Hematopoietic multipotent progenitor cell treated with erythropoietin and hydrocortisone succinate and interleukin-3 and kit ligand, for 4 days (in vitro differentiated cells): ENCODE measurements at regions not wholly inside any gene's neighbourhood (a gene's known extent, or its start where the extent isn't known, plus 50 kb on each side); places are given as distances from the start of the nearest gene placed in this dataset.

Source experiments
- DNase-seq: peaks from one replicate; pipeline ENCODE4 v3.0.0-alpha.2; 2015

DNA sequence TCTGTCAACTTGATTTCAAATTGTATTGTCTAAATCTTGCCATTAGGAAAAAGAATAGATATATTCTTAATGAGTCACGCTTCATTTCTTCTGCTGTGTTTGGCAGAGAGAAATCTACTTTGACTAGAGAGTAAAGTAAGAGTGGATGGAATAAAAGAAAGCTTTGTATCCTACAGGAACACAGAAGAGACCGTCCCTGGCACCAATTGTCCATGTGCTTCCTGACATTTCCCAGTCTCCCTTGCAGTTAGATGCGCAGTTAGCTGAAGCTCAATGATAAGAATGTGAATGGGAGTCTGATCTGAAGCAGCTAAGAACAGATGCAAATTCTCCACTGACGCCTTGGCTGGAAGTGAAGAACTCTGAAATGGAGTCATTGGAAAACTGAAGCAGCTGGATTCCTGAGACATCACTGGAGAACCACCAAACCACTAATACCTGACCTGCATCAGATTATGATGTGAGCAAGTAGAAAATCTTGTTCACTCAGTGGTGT lies 528.2 kb upstream of the MARCKS start:
- no peak for DNase-seq

DNA sequence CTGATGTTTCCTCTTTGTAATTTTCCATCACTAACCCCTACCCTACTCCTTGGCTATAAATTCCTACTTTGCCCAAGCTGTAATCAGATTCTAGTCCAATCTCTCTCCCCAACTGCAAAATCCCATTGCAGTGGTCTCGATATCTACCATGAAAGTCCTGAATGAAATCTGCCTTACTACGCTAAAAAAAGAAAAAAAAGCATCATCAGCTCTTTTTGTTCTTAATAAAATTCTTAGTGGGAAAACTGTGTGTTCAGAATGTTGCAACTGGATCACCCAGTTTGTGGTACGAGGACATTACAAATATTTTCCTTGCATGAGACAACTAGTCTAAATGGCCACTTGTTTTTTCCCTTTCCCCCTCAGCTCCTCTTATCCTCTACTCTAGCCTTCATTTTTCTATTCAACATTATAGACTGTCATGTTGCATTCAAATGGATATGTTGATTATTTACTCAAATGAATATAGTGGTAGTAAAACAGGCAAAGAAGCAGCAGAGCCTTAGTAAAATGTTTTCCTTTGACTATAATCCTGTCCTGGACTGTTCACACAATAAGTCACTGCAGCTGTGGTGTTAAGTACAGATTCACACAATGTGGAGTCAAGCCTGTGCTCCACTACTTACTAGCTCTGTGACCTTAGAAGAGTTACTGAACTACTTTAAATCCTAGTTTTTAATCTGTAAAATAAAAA lies 527.1 kb upstream of the MARCKS start:
- no peak for DNase-seq

DNA sequence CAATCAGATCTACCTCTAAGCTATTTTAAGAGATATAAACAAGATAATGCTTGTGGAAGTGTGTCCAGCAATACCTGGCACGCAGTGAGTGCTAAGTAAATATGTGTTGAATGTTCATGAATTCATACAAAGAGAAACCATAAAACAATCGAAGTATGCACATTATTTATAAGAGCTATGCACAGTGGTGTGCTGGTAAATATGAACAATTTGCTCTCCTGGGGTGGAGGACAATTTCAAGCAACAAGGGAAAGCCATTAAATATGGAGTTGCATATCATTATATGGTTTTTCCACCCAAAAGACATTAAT lies 526.6 kb upstream of the MARCKS start:
- DNase-seq = no peak

DNA sequence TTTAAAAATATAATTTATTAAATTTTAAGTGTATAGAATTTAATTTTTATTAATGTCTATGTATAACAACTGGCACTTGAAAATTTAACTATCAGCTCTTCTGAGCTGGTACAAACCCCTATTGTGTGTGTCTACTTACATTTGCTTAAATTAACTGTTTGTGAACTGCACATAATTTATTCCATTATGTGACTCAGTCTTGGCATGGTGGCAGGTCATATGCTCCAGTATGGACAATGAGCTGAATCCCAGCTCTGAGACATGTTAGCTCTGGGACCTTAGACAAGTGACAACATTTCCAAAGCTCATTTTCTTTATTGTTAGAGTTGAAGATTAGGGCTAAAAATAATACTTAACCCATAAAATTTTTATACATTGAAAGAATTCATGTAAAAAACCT lies 526.1 kb upstream of the MARCKS start:
- no peak for DNase-seq

DNA sequence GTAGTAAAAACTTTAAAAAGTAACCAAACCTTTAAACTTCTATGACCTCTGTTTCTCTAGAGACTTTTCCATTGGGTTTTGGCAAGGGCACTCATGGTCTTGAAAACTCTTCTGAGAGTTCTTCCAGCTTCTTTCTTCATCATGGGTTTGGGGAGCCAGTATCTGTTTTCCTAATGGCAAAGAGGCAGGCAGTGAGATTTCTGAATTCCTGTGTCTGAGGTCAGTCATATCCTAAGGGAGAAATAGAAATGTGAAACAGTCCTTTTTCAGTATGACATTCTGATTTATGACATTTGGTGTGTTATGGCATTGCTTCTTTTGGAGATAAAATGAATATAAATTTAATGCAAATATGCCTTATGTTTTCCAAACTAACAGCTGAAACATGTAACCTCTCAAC lies 518.5 kb upstream of the MARCKS start:
- DNase-seq = no peak

DNA sequence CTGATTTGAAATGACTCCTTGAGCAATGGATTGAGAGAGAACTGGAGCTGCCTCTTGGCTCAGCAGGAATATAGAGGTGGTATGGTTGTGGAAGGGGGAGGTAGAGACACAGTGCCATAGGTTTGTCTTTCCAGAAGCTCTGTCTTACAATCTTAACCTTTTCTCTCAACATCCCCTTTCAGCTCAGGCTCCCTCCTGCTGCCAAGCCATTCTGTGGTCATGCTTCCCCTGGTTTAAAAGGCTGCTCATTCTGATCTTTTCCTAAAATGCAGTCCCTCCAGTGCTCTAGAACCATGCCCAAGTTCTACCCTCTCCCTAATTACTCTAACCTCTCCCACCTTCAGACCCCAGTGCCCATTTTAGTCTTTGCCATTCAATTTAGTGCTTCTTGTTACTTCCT lies 517.9 kb upstream of the MARCKS start:
- DNase-seq = no peak

DNA sequence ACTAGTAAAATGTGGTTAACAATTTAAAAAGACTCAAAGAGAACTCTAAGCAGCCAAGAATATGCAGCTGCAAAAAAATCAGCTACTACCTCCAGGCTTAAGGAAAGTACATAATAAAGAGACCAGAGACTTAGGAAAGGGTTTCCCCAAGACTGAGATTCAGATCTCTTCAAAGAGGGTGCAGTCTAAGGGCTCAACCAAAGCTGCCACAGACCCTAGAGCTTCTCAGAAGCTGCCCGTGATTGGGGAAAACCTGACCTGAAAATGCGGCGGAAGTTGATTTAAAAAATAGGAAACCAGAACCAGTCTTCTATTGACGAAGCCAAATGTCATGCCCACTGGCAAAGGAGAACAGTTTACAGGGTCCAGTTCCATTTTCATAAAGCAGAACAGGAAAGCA lies 516.8 kb upstream of the MARCKS start:
- DNase-seq = no peak

DNA sequence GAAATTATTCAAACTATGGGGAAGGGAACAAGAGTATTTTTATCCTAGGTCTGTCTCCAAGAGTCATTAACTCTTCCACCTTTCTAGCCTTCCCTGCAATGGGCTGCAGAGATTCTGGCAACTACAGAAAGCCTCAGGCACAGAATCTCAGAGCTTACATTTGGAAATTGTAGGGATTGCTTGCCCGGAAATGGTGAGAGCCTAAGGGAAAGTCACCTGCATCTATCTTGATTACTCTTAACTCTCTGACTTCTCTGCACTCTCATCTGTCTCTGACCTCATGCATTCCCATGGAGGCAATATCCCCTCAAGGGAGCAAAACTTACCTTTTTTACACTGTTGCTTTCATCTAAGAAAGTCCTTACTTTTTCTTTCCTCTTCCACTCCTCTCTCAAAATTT lies 513.2 kb upstream of the MARCKS start:
- DNase-seq = no peak

DNA sequence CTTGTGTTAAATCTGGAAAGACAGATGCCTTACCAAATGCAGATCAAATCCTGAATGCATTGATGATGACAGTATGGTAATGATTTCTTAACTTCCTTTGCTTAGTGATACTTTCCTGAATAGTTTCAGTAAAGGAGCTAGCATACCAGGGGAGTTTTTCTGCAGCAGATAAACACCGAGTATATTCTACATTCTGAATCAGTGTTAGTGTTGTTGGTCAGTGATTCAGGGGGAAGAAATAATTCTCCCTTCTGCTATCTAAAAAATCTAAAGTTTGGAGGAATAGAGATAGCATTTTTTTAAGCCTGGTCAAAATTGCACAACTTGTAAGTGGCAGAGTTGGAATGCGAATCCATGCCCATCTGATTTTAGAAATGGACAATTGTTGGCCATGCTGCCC lies 512.2 kb upstream of the MARCKS start:
- no peak for DNase-seq

DNA sequence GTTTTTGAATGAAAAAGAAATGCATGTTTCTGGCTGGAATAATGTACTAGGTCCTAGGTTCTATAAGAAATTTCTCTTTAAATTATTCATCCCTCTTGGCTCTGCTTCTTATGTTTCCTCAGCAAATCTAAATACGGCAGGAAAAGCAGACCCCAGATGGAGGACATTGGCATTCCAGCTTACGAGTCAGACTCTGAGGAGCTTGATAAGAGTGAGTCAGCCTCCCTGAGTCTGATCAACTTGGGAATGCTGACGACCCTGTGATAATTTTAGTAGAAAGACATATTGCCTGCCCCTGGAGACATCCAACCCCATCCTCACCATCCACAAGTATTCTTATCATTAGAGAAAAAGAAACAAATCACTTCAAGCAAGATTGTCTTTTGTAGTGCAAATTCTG lies 509.7 kb upstream of the MARCKS start:
- no peak for DNase-seq

DNA sequence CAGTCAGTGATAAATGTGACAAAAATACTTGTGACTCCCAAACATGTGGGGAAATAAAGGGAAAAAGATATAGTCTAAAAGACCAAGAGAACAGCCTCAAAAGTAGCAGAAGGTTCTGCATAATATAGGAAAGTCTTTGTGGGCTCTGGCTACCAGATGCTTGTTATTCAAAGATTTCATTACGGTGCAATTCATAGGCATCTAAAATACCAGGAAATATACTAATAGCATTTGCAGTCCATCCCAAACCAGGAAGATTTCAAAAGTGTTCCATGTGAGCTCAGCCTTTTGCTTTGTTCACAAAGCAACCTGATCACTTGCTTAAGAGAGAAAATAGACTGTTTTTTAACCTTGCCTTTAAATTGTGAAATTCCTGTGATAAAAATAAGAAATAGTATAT lies 506.7 kb upstream of the MARCKS start:
- DNase-seq = no peak

DNA sequence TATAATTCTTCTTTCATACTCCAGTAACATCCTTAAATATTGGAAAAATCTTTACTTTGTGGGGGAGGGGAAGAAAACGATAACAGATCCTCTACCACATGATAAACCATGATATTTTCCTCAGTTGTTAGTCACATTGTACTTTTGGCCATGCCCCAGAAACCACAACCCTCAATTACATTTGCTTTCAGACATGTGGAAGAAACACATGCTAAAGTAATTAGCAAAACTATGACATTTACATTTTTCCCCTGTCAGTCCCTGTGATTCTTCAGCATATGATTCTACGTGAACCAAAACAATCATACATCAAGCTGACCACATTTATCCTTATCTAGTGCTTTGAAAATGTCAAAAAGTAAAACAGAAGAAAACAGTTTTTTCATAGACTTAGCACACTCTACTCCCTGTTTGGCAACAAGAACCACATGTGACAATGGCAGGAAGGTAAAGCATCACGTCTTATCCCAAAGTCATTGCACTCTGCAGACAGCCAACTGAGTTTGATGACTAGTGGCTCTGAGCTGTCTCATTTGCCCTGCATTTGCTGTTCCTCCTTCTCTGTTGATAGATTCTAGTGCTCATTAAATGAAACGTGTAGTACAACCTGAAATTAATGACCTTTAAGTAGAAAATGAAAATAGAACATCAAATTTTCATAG lies 505.8 kb upstream of the MARCKS start:
- peak; percentile 58 for DNase-seq

DNA sequence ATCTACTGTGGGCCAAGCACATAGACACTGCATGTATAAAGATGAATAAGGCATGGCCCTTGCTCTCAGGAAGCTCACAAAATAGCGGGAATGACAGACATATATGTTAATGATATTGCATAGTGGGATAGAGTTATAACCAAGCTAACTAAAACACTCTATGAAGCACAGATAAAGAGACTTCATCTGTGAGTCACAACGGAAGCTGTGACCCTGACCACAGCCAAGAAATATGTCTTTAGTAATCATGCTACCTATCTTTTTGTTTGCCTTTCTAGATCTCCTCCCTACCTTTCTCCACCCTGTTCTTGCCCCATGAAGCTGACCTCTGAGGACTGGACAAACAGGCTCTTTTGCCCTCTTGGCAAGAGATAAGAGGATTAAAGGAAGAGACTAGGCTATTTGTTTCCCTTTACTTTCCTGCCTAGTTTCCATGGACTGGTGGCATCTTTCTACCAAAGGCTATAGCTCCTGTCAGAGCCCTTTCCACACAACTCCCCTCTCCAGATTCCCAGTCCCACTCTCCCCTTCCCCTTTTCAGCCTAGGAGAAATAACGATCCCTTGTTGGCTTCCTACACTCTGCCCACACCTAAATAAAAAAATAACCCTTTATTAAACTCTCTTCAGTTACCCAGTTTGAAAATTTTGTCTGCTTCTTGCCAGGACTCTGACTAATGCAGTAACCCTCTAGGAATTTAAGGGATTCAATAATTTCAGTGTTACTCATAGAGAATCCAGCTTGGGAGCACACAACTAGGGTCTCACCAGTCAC lies 504.9 kb upstream of the MARCKS start:
- DNase-seq = peak; percentile 52

DNA sequence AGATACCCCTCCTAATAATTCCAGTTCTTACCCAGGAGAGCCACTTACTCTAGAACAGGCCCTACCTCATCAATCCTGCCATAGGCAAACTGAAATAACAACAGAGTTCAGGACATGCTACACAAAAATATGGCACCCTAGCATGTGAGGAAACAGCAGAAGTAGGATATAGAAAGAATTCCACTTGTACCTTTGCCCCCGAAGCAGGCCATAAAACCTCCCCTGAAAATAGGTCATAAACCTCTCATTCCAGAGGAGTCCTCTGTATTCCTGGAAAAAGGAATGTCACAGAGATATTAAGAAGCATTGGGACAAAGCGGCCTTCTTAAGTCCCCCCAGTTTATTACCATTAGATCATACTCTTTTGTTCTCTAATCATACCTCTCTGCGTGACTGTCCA lies 504.3 kb upstream of the MARCKS start:
- DNase-seq = no peak

DNA sequence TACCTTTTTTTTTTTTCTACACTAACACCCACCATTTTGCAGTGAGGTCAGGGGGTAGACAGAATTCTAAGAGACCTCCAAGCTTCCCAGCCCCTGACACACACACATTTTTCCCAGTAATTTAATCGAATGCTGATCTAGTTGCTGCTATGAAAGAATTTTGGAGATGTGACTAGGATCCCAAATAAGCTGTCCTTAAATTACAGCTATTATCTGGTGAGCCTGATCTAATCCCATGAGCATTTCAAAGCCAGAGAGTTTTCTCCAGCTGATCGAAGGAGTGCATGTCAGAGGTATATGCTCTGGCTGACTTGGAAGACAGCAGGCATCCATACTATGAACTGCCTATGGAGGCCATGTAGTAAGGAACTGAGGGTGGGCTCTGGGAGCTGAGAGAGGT lies 503.8 kb upstream of the MARCKS start:
- no peak for DNase-seq

DNA sequence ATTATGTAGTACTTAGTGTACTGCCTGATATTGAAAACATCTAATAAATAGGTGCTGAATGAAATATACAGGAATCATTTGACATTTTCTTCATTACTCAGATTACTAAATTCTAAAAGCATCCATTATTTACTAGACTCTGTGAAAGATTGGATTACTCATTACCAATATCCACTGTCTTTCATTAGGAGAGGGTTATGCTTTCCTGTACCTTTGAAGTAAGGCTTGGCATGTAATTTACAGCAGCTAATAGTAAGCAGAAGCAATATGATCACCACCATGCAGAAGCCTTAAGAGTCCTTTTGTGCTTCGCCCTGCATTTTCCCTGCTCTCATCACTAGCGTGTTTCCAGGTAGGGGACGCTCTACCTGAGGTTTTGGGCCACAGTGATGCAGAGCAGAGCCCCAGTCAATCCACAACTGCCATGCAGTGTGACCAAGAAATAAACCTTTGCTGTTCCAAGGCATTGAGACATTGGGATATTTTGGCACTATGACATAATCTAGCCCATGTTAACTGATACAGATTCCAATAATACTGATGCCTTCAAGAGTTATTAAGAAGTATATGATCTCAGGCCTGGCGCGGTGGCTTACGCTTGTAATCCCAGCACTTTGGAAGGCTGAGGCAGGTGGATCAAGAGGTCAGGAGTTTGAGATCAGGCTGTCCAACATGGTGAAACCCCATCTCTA lies 502.8 kb upstream of the MARCKS start:
- DNase-seq = no peak

DNA sequence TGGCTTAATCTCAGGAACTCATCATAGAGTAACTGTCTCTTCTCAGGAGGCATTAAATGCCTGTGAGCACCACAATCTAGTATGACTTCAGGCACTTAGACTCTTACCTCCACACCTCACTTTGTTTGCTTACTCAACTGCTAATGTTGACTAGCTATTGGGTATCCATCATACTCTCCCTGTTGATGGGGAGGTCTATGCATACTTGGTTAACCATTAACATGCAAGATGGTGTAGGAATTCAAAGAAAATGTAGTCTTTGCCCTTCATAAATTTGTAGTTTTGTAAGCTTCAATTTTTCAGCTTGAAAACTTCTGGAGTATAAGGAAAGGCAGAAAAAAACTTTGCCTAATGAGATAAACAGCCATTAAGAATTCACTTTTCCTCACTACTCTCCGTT lies 501.0 kb upstream of the MARCKS start:
- DNase-seq = no peak

DNA sequence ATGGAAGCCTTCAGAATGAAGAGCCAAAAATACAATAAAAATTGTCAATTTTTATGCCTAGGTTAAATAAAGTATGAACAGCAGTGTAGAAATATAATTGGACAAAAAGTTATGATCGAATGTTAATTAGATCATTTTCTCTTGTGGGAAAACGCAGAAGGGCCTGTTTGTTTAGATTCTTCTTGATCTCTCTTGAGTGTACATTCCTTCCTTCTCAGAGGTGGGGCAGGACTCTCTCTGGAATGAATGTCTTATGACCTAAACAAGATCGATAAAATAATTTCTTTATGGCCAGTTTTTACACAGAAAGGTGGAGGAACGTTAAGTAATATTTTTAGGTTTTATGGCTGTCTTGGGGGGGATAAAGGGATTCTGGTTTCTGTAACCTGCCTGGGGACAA lies 500.1 kb upstream of the MARCKS start:
- no peak for DNase-seq

DNA sequence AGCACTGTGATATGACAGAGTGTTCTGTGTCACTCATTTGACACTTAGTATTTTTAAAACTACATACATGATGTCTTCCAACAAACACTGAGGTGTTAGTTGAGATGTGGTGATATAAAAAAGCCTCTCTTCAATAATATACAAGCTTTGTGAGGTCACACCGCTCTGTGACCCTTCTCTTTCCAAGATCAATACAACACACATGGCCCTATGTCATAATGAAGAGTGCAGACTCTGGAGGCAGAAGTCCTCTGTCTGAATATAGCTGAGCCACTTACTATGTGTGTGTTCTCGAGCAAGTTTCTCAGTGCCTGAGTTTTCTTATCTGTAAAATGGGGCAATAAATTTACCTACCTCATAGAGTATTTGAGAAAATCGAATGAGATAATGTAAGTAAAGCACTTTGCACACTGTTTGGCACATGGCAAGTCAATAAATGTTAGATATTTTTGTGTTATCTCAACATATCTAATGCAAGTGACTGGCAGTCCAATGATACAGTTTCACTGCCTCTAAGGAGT lies 499.0 kb upstream of the MARCKS start:
- no peak for DNase-seq

DNA sequence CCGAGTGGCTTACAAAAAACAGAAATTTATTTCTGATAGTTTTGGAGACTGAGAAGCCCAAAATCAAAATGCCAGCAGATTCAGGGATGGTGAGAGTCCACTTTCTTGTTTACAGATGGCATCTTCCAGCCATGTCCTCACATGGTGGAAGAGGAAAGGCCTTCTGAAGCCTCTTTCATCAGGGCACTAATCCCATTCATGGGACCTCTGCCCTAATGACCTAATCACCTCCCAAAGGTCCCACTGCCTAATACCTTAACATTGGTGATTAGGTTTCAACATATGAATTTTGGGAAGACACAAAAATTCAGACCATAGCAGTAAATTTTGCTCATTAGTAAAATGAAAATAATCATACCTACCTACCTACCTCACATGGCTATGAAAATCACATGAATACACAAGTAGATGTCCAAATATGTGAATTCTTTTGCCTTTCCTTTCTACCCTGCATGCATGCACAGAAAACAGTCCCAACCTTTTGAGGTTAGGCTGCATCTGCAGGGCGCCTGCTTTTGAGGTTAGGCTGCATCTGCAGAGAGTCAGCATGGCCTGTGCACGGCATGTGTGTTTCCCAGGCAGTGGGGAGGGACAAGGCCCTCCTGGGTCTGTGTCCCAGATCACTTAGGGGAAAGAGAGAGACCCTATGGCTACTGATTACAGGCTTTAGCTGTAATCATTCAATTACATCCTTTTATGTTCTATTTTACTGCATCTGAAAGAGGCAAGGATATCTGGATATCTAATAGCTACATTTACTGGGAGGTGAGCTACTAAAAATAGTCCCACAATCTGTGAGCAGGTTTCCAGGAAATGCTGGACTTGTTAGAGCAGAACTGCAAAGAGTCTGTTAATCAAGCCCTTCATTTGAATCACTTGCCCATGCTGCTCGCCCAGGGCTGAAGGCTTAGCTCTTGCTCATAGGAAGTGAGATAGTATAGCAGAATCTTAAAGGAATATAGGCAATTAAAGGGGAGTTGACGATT lies 497.7 kb upstream of the MARCKS start:
- DNase-seq = no peak

DNA sequence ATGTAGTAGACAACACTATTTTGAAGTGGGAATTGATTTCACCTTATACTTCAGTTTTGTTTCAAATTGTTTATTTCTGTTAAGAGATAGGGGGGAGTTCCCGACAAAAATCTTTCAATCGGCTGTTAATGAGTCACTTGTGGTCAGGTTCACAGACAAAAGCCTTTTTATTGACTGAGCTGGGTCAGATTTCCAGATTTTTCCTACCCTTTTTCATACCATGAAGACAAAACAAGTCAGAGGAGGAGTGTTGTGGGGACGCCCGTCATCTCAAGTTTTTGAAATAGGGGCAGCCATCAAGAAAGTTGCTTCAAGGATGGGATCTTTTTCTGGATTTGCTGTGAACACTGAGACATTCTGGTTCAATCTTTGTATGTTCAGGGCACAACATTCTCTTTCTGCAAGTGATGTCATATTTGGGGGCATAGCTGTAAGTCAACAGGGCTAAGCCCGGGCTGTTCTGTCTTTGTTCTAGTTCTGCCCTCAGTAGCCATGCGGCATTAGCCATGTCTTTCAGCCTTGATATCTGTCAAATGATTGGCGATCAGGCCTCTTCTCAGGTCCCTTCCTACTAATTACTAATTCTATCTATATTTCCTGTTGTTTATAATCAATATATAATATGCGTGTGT lies 496.0 kb upstream of the MARCKS start:
- DNase-seq = no peak
